ENCODE measurements at regions not wholly inside any gene's neighbourhood (a gene's known extent, or its start where the extent isn't known, plus 50 kb on each side); places are given as distances from the start of the nearest gene placed in this dataset.

DNA sequence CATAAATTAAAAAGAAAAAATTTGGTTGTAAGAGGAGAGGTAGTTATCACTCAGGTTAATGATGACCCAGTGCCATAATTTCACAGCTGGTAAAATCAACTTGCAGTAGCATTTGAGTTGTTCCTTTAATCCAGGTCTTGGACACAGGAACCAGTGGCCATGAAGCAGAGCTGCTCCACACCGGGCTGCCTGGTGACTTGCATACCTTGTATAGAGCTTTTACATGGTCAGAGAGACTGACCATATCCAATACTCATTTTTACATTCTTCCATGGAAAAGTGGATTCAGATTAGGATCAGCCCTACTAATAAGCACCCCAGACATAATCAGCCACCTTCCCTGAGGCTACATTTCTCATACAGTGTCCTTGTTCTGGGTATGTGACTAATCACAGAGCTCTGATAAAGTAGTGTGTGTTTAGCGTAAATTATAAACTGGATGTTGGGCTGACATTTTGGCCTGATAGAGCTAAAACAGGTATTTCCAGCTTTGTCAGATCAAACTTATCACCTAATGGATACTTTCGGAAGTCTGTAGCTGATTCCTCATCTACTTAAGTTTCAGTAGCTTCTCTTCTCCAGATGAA lies 77.0 kb upstream of the ZSWIM6 start:
- H3K27ac Mint-ChIP-seq, result peak overlapping the region; percentile 47
- no peak overlapping the region for H3K4me3 Mint-ChIP-seq
- H3K27me3 Mint-ChIP-seq (ENCODE audit: low read depth), result peaks cover 2% of the 10 kb centered on the region
- TF ChIP-seq, protein P1, sequence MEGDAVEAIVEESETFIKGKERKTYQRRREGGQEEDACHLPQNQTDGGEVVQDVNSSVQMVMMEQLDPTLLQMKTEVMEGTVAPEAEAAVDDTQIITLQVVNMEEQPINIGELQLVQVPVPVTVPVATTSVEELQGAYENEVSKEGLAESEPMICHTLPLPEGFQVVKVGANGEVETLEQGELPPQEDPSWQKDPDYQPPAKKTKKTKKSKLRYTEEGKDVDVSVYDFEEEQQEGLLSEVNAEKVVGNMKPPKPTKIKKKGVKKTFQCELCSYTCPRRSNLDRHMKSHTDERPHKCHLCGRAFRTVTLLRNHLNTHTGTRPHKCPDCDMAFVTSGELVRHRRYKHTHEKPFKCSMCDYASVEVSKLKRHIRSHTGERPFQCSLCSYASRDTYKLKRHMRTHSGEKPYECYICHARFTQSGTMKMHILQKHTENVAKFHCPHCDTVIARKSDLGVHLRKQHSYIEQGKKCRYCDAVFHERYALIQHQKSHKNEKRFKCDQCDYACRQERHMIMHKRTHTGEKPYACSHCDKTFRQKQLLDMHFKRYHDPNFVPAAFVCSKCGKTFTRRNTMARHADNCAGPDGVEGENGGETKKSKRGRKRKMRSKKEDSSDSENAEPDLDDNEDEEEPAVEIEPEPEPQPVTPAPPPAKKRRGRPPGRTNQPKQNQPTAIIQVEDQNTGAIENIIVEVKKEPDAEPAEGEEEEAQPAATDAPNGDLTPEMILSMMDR (IDR thresholded peaks at IDR 0.05; ENCODE audit: unreplicated experiment), result no peak
- peaks cover 5% of the 10 kb centered on the region for H3K9me3 Mint-ChIP-seq
- H3K4me1 Mint-ChIP-seq, result peaks cover 44% of the 10 kb centered on the region
- DNase-seq (ENCODE audit: low spot score in 2 of 2, unreplicated experiment in 2 of 2), result no peak
- H3K36me3 Mint-ChIP-seq, result peaks cover 5% of the 10 kb centered on the region

DNA sequence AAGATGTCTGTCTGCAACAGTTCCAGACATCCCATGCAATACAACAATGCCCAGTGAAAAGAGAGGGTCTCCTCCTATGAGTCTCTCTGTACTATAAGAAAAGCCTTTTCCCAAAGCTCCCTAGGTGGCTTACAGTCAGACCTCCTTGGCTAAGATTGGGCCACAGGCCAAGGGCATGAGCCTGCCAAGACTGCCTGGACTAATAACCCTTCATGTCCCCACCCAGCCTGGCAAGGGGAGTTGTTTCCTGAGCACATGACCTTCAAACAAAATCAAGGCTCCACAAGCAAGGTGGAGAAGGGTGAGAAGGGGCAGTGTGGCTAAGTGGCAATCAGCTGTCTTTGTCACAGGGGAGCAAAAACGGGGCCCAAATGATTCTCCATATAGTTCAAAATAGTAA lies 75.6 kb upstream of the ZSWIM6 start:
- no peak for DNase-seq (ENCODE audit: low spot score in 2 of 2, unreplicated experiment in 2 of 2)
- TF ChIP-seq, protein P1 (IDR thresholded peaks at IDR 0.05; ENCODE audit: unreplicated experiment), result no peak
- H3K4me1 Mint-ChIP-seq, result peaks cover 44% of the 10 kb centered on the region
- H3K4me3 Mint-ChIP-seq, result no peak overlapping the region
- no peak overlapping the region for H3K27ac Mint-ChIP-seq
- peaks cover 2% of the 10 kb centered on the region for H3K27me3 Mint-ChIP-seq (ENCODE audit: low read depth)
- no peaks in the 10 kb centered on the region for H3K9me3 Mint-ChIP-seq
- H3K36me3 Mint-ChIP-seq, result no peaks in the 10 kb centered on the region

DNA sequence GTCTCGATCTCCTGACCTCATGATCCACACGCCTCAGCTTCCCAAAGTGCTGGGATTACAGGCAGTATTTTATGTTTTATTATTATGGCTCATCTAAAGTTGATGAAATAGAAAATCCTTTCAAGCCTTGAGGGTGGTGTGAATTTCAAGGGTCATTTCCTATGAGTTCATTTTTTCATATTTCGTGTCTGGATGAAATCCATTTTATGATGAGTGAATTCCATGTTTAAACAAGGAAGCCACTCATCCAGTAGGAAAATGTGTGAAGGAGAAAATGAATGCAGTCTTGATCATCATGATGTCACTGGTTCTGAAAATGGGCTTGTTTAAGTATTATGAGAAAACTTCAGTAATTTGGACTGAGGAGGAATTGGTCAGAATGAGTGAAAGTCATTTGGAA lies 74.6 kb upstream of the ZSWIM6 start:
- no peaks in the 10 kb centered on the region for H3K9me3 Mint-ChIP-seq
- no peak overlapping the region for H3K27ac Mint-ChIP-seq
- TF ChIP-seq, protein P1 (IDR thresholded peaks at IDR 0.05; ENCODE audit: unreplicated experiment), result no peak
- DNase-seq (ENCODE audit: low spot score in 2 of 2, unreplicated experiment in 2 of 2), result no peak
- H3K27me3 Mint-ChIP-seq (ENCODE audit: low read depth), result peaks cover 2% of the 10 kb centered on the region
- H3K4me3 Mint-ChIP-seq, result no peak overlapping the region
- H3K4me1 Mint-ChIP-seq, result peaks cover 37% of the 10 kb centered on the region
- no peaks in the 10 kb centered on the region for H3K36me3 Mint-ChIP-seq

DNA sequence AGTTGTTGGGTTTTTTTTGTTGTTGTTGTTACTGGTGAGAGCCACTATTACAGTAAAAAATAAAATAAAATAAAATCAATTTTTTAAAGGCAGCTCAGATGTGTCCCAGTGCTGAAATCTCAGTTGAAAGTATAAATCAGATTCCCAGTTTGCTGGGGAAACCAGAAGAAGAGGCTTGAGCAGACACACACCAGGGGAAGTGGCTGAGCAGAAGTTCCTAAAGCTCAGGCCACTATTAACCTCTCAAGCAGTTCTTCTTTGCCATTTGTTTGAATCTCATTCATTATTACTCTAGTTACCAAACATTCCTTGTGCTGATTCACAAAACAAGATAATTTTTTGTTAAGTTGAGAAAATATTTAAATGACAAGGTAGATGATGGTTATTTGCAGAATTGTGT lies 70.9 kb upstream of the ZSWIM6 start:
- H3K9me3 Mint-ChIP-seq, result no peaks in the 10 kb centered on the region
- no peak overlapping the region for H3K27ac Mint-ChIP-seq
- DNase-seq (ENCODE audit: low spot score in 2 of 2, unreplicated experiment in 2 of 2), result no peak
- TF ChIP-seq, protein P1 (IDR thresholded peaks at IDR 0.05; ENCODE audit: unreplicated experiment), result no peak
- no peak overlapping the region for H3K4me3 Mint-ChIP-seq
- H3K4me1 Mint-ChIP-seq, result peaks cover 26% of the 10 kb centered on the region
- H3K36me3 Mint-ChIP-seq, result no peaks in the 10 kb centered on the region
- peaks cover 2% of the 10 kb centered on the region for H3K27me3 Mint-ChIP-seq (ENCODE audit: low read depth)

DNA sequence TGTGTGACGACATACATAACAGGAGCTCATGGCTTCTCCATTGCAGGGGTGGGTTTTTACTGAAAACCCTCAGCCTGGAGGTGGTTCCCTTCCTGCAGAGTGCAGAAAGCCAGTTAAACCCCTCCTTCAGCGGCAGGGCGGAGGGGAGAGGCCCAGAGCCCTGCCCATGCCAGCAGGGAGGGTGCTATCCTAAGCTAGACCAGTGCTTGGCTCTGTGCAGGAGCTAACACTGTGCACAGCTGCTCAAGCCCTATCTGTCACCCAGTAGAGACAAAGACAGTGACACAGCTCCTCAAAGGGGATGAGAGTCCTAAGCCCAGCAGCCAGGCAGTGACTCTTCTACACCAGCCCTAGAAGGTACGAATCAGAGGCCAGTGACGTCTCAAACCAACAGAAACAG lies 70.0 kb upstream of the ZSWIM6 start:
- H3K27ac Mint-ChIP-seq, result no peak overlapping the region
- TF ChIP-seq, protein P1 (IDR thresholded peaks at IDR 0.05; ENCODE audit: unreplicated experiment), result no peak
- no peaks in the 10 kb centered on the region for H3K36me3 Mint-ChIP-seq
- H3K4me1 Mint-ChIP-seq, result peaks cover 18% of the 10 kb centered on the region
- no peak overlapping the region for H3K4me3 Mint-ChIP-seq
- H3K9me3 Mint-ChIP-seq, result no peaks in the 10 kb centered on the region
- H3K27me3 Mint-ChIP-seq (ENCODE audit: low read depth), result peaks cover 2% of the 10 kb centered on the region
- no peak for DNase-seq (ENCODE audit: low spot score in 2 of 2, unreplicated experiment in 2 of 2)

DNA sequence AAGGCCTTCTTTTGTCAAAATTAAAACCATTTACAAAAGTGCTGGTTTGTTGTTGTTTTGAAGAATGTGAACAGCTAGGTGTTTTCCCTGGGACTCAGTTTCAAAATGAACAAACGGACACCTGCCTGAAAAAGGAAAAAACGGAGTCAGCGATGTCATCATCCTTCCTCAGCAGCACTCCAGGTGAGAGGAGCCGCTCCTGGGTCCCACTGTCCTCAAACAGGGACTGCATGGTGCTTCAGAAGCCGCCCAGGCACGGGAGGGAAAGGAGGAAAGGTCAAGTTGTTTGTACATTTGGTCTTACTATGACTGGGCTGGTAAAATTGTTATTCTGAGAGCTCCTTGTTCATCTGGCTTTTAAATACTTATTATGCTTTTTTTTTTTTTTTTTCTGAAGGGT lies 69.0 kb upstream of the ZSWIM6 start:
- TF ChIP-seq, protein P1 (IDR thresholded peaks at IDR 0.05; ENCODE audit: unreplicated experiment), result no peak
- Mint-ChIP-seq H3K4me3 (no peak overlapping the region), H3K27me3 (ENCODE audit: low read depth) (peaks cover 2% of the 10 kb centered on the region), H3K27ac (no peak overlapping the region), H3K9me3 (no peaks in the 10 kb centered on the region), H3K36me3 (no peaks in the 10 kb centered on the region), H3K4me1 (peaks cover 18% of the 10 kb centered on the region)
- DNase-seq (ENCODE audit: low spot score in 2 of 2, unreplicated experiment in 2 of 2), result no peak
